HepG2 (cell line): ENCODE measurements at regions not wholly inside any gene's neighbourhood (a gene's known extent, or its start where the extent isn't known, plus 50 kb on each side); places are given as distances from the start of the nearest gene placed in this dataset.

Experiments used
- ATAC-seq: fragments of 200-7000 bp; cut with Tn5 transposase; 3 replicates; pipeline ENCODE4 v1.9.1; 2020; ENCODE audit warnings: mild to moderate bottlenecking, moderate library complexity
- BruUV-seq: library from RNA; stranded (reverse); fragments of 400-500 nt; replicated peaks from 2 replicates; lab custom pipeline; 2021; lab: Mats Ljungman, UMichigan
- CTCF ChIA-PET: fragments of 300-600 bp; formaldehyde crosslinking; extraction: SDS; loops from one replicate; lab custom pipeline; 2021; ENCODE audit warnings: low total read pairs, inconsistent platforms, low intra/inter-chr PET ratio; lab: Yijun Ruan, JAX
- POLR2A ChIA-PET: fragments of 350-600 bp; sonication (Branson Sonifier 250); formaldehyde crosslinking; loops from one replicate; lab custom pipeline; 2020; ENCODE audit warnings: antibody characterized with exemption, inconsistent platforms; lab: Yijun Ruan, JAX
- DNase-seq: peaks from one replicate; pipeline ENCODE4 v3.0.0-alpha.2; 2015; ENCODE audit warnings: low spot score
- FAIRE-seq: peaks from 3 replicates; lab custom pipeline; 2011; peaks lifted over from hg19 to GRCh38; lab: Jason Lieb, UNC
- H2AFZ ChIP-seq: one replicate; pipeline ENCODE4 v1.6.1; 2011; ENCODE audit warnings: low read length, inconsistent platforms
- H3K27ac ChIP-seq: fragments of 300-600 bp; 3 replicates; pipeline ENCODE4 v1.8.0; 2011; ENCODE audit warnings: mixed run types, mild to moderate bottlenecking, mixed read lengths, low read length, inconsistent platforms; ENCODE audit not compliant: insufficient read depth; ENCODE audit errors: extremely low read length
- H3K27me3 ChIP-seq, 2 experiments: fragments of 200-600 bp in 1 of 2; 2 replicates in 1 of 2; 3 replicates in 1 of 2; pipeline versions ENCODE4 v1.6.0 to v1.8.0; 2011; ENCODE audit warnings: low read length in 2 of 2, mild to moderate bottlenecking in 2 of 2, moderate library complexity in 2 of 2, inconsistent platforms in 1 of 2; ENCODE audit not compliant: insufficient read depth in 2 of 2, control insufficient read depth in 1 of 2
- H3K36me3 ChIP-seq, 2 experiments: fragments of 200-600 bp in 1 of 2; replicated peaks in 1 of 2; 2 replicates in 1 of 2; 3 replicates in 1 of 2; pipeline versions ENCODE4 v1.5.1 to v1.8.0; 2011; ENCODE audit warnings: low read length in 2 of 2, inconsistent platforms in 1 of 2; ENCODE audit not compliant: insufficient read depth in 2 of 2, control insufficient read depth in 1 of 2
- H3K4me1 ChIP-seq: 2 replicates; pipeline ENCODE4 v1.5.1; 2012; ENCODE audit warnings: low read length, inconsistent platforms; ENCODE audit not compliant: insufficient read depth
- H3K4me2 ChIP-seq: 2 replicates; pipeline ENCODE4 v1.6.0; 2011; ENCODE audit warnings: low read depth, low read length, inconsistent platforms
- H3K4me3 ChIP-seq, 3 experiments: fragments of 200-600 bp in 1 of 3; sonication (generic), shearing (Covaris generic) in 1 of 3; replicated peaks in 1 of 3; 2 replicates each; pipeline ENCODE4 v1.5.1; 2011 to 2016; ENCODE audit warnings: low read length in 3 of 3, inconsistent platforms in 2 of 3, low read depth in 2 of 3, mild to moderate bottlenecking in 2 of 3, control low read depth in 1 of 3, mixed read lengths in 1 of 3; ENCODE audit not compliant: insufficient read depth in 1 of 3
- H3K79me2 ChIP-seq: one replicate; pipeline ENCODE4 v1.6.1; 2011; ENCODE audit warnings: low read length, inconsistent platforms; ENCODE audit not compliant: insufficient read depth
- H3K9ac ChIP-seq: 2 replicates; pipeline ENCODE4 v1.6.0; 2011; ENCODE audit warnings: mild to moderate bottlenecking, low read depth, low read length, inconsistent platforms; ENCODE audit not compliant: insufficient read depth
- H3K9me3 ChIP-seq: 2 replicates; pipeline ENCODE4 v1.5.1; 2012; ENCODE audit warnings: mild to moderate bottlenecking, low read length
- H4K20me1 ChIP-seq: 2 replicates; pipeline ENCODE4 v1.6.0; 2011; ENCODE audit warnings: inconsistent platforms, mild to moderate bottlenecking, low read length, moderate library complexity; ENCODE audit not compliant: insufficient read depth
- AFF4 ChIP-seq: sonication (generic); formaldehyde crosslinking; IDR thresholded peaks from 2 replicates; pipeline ENCODE4 v1.4.0; 2020; ENCODE audit warnings: missing genetic modification reagents
- BRD4 ChIP-seq: sonication (generic); formaldehyde crosslinking; IDR thresholded peaks from 2 replicates; pipeline ENCODE4 v1.4.0; 2020; ENCODE audit warnings: missing genetic modification reagents
- CREBL2 ChIP-seq: sonication (generic); formaldehyde crosslinking; IDR thresholded peaks from 2 replicates; pipeline ENCODE4 v1.8.1; 2023; ENCODE audit warnings: missing genetic modification reagents, mild to moderate bottlenecking, borderline replicate concordance
- DNMT1 ChIP-seq: sonication (generic); formaldehyde crosslinking; IDR thresholded peaks from 2 replicates; pipeline ENCODE4 v1.5.1; 2020; ENCODE audit warnings: mild to moderate bottlenecking, missing genetic modification reagents
- EHMT2 ChIP-seq: fragments of 200-600 bp; sonication (generic); IDR thresholded peaks from 2 replicates; pipeline ENCODE4 v1.7.0; 2017; ENCODE audit warnings: antibody characterized with exemption, low read depth, low read length, borderline replicate concordance
- FOXC1 ChIP-seq: sonication (generic); formaldehyde crosslinking; IDR thresholded peaks from 2 replicates; pipeline ENCODE4 v1.8.0; 2022; ENCODE audit warnings: mild to moderate bottlenecking, missing genetic modification reagents, borderline replicate concordance
- GMEB2 ChIP-seq: IDR thresholded peaks from 2 replicates; pipeline ENCODE4 v1.6.1; 2016; ENCODE audit warnings: missing biosample characterization, missing genetic modification reagents, low read depth
- HMG20A ChIP-seq: IDR thresholded peaks from 2 replicates; pipeline ENCODE4 v1.6.1; 2016; ENCODE audit warnings: borderline replicate concordance
- JUNB ChIP-seq: sonication (generic); formaldehyde crosslinking; IDR thresholded peaks from 2 replicates; pipeline ENCODE4 v1.8.0; 2022; ENCODE audit warnings: missing genetic modification reagents, mild to moderate bottlenecking, borderline replicate concordance
- NR2F2 ChIP-seq: IDR thresholded peaks from 2 replicates; pipeline ENCODE4 v1.6.1; 2012; ENCODE audit warnings: low read depth, inconsistent platforms, borderline replicate concordance
- NRL ChIP-seq: sonication (generic); formaldehyde crosslinking; IDR thresholded peaks from 2 replicates; pipeline ENCODE4 v1.5.0; 2020; ENCODE audit warnings: missing genetic modification reagents, mild to moderate bottlenecking, moderate library complexity, borderline replicate concordance
- PAX8 ChIP-seq: sonication (generic); formaldehyde crosslinking; IDR thresholded peaks from 2 replicates; pipeline ENCODE4 v1.8.0; 2022; ENCODE audit warnings: mild to moderate bottlenecking, missing genetic modification reagents, borderline replicate concordance
- REXO4 ChIP-seq: sonication (generic); formaldehyde crosslinking; IDR thresholded peaks from 2 replicates; pipeline ENCODE4 v1.8.0; 2022; ENCODE audit warnings: missing genetic modification reagents, mild to moderate bottlenecking, borderline replicate concordance
- SNRNP70 ChIP-seq: fragments of 200-400 bp; formaldehyde crosslinking; IDR thresholded peaks from 2 replicates; pipeline ENCODE4 v1.6.1; 2017; ENCODE audit warnings: mild to moderate bottlenecking, low read depth, low read length, moderate library complexity
- ZBTB7B ChIP-seq: sonication (generic); formaldehyde crosslinking; IDR thresholded peaks from 2 replicates; pipeline ENCODE4 v1.4.0; 2020; ENCODE audit warnings: missing genetic modification reagents
- ZFX ChIP-seq: sonication (generic); formaldehyde crosslinking; IDR thresholded peaks from 2 replicates; pipeline ENCODE4 v1.4.0; 2020; ENCODE audit warnings: mild to moderate bottlenecking, low read depth, missing genetic modification reagents, moderate library complexity
- ZNF256 ChIP-seq: sonication (generic); formaldehyde crosslinking; conservative IDR thresholded peaks from 2 replicates; pipeline ENCODE4 v1.4.0; 2020; ENCODE audit warnings: missing genetic modification reagents
- ZNF343 ChIP-seq: sonication (generic); formaldehyde crosslinking; IDR thresholded peaks from 2 replicates; pipeline ENCODE4 v1.4.0; 2020; ENCODE audit warnings: mild to moderate bottlenecking, missing genetic modification reagents
- ZNF550 ChIP-seq: sonication (generic); formaldehyde crosslinking; IDR thresholded peaks from 2 replicates; pipeline ENCODE4 v1.4.0; 2020; ENCODE audit warnings: mild to moderate bottlenecking, missing genetic modification reagents, borderline replicate concordance
- ZNF607 ChIP-seq: sonication (generic); formaldehyde crosslinking; IDR thresholded peaks from 2 replicates; pipeline ENCODE4 v1.5.1; 2020; ENCODE audit warnings: missing genetic modification reagents, mild to moderate bottlenecking, borderline replicate concordance
- ZNF652 ChIP-seq: IDR thresholded peaks from 2 replicates; pipeline ENCODE4 v1.6.1; 2016; ENCODE audit warnings: low read depth, borderline replicate concordance
- ZSCAN20 ChIP-seq: sonication (generic); formaldehyde crosslinking; IDR thresholded peaks from 2 replicates; pipeline ENCODE4 v1.4.0; 2020; ENCODE audit warnings: missing genetic modification reagents, mild to moderate bottlenecking, borderline replicate concordance
- in situ Hi-C: cut with HindIII; loops from 2 replicates; pipeline ENCODE4 v1.10.0; 2017; ENCODE audit warnings: low pct_unique_long_range_greater_than_20kb; ENCODE audit not compliant: extremely low pct_ligation_motif_present
- intact Hi-C: fragments of 100-400 bp; cut with micrococcal nuclease; formaldehyde crosslinking; loops from one replicate; pipeline ENCODE4 v1.10.0; 2022; ENCODE audit not compliant: unreplicated experiment

GRCh38 chr4:27604692-27605091 is 744.1 kb downstream of the STIM2 start (continued):
- no peak for TF ChIP-seq NRL (CRISPR knock-in tag)
- no peak for TF ChIP-seq ZNF256 (CRISPR knock-in tag)
- no peak for TF ChIP-seq DNMT1
- TF ChIP-seq SNRNP70, result no peak
- TF ChIP-seq ZNF607 (CRISPR knock-in tag), result no peak
- no peak for TF ChIP-seq AFF4 (CRISPR knock-in tag)
- TF ChIP-seq FOXC1 (CRISPR knock-in tag), result no peak
- no peak for TF ChIP-seq EHMT2
- no peak for TF ChIP-seq PAX8 (CRISPR knock-in tag)
- TF ChIP-seq ZNF550 (CRISPR knock-in tag), result no peak

GRCh38 chr4:27616166-27616565 is 755.5 kb downstream of the STIM2 start:
- Histone ChIP-seq H3K4me2 (no peak overlapping the region), H3K9me3 (peaks cover 11% of the 10 kb centered on the region; the same call in 1 of the 2 replicates), H3K27me3 (no peaks in the 10 kb centered on the region), H4K20me1 (no peaks in the 10 kb centered on the region), H3K27ac (no peak overlapping the region), H3K36me3 (no peaks in the 10 kb centered on the region), H3K4me3 (no peak overlapping the region), H3K4me1 (no peaks in the 10 kb centered on the region), H3K79me2 (no peaks in the 10 kb centered on the region), H3K9ac (no peak overlapping the region), H2AFZ (no peak overlapping the region)
- no peak for FAIRE-seq
- no TSS peak for BruUV-seq
- in situ Hi-C loops, result no loop called here
- DNase-seq, result no peak
- ChIA-PET CTCF (no interaction called here), POLR2A (no interaction called here)
- intact Hi-C loops, result no loop called here
- no peak for ATAC-seq
- TF ChIP-seq ZSCAN20 (CRISPR knock-in tag) (no peak), JUNB (CRISPR knock-in tag) (no peak), ZBTB7B (no peak), ZNF652 (CRISPR knock-in tag) (no peak), CREBL2 (CRISPR knock-in tag) (no peak), NR2F2 (no peak), HMG20A (CRISPR knock-in tag) (no peak), REXO4 (CRISPR knock-in tag) (no peak), GMEB2 (no peak), ZFX (CRISPR knock-in tag) (no peak), BRD4 (CRISPR knock-in tag) (no peak), ZNF550 (CRISPR knock-in tag) (no peak), ZNF343 (CRISPR knock-in tag) (no peak)
